ENCODE measurements at regions not wholly inside any gene's neighbourhood (a gene's known extent, or its start where the extent isn't known, plus 50 kb on each side); places are given as distances from the start of the nearest gene placed in this dataset.

- no peak for TF ChIP-seq CTCF (IDR thresholded peaks at IDR 0.05)
- TF ChIP-seq EZH2 (IDR thresholded peaks at IDR 0.05; ENCODE audit: borderline replicate concordance, insufficient read depth, low read depth, low read length, poor library complexity, severe bottlenecking) = no peak
Observed at GRCh38 chr5:17148481-17148880, 69.0 kb upstream of the BASP1 start.
